AG10803 (cell line): ENCODE measurements at regions not wholly inside any gene's neighbourhood (a gene's known extent, or its start where the extent isn't known, plus 50 kb on each side); places are given as distances from the start of the nearest gene placed in this dataset.

ENCODE experiments used
- DNase-seq: peaks from one replicate; pipeline ENCODE4 v3.0.0; 2010; ENCODE audit warnings: low read depth
- H3K4me3 ChIP-seq: 2 replicates; pipeline ENCODE4 v1.5.1; 2011; ENCODE audit warnings: mild to moderate bottlenecking, low read length, control low read depth
- CTCF ChIP-seq: conservative IDR thresholded peaks from 2 replicates; pipeline ENCODE4 v1.5.1; 2011; ENCODE audit warnings: mild to moderate bottlenecking, low read length, control low read depth, inconsistent platforms

GRCh38 chr2:61774351-61774750 is 79.5 kb downstream of the FAM161A start:
- DNase-seq = no peak
- TF ChIP-seq CTCF = no peak
- no peak overlapping the region for H3K4me3 ChIP-seq

GRCh38 chr2:61771904-61772845 is 81.7 kb downstream of the FAM161A start:
- TF ChIP-seq CTCF = no peak
- no peak overlapping the region for H3K4me3 ChIP-seq
- DNase-seq = no peak

- no peak for TF ChIP-seq CTCF
- H3K4me3 ChIP-seq = no peak overlapping the region
- DNase-seq = peak; percentile 28
Measured at GRCh38 chr2:61770746-61771145, 83.1 kb downstream of the FAM161A start.

GRCh38 chr2:61770298-61770697 is 83.6 kb downstream of the FAM161A start:
- no peak for TF ChIP-seq CTCF
- no peak overlapping the region for H3K4me3 ChIP-seq
- no peak for DNase-seq

GRCh38 chr2:61769093-61769675 is 84.7 kb downstream of the FAM161A start:
- DNase-seq = no peak
- no peak for TF ChIP-seq CTCF
- no peak overlapping the region for H3K4me3 ChIP-seq

- peak overlapping the region; percentile 92 for H3K4me3 ChIP-seq
- peak; percentile 99 for DNase-seq
- no peak for TF ChIP-seq CTCF
Measured at GRCh38 chr2:61764035-61764800, 89.6 kb downstream of the FAM161A start.
